Left ventricle myocardium superior (tissue), 1 donor: ENCODE measurements at regions not wholly inside any gene's neighbourhood (a gene's known extent, or its start where the extent isn't known, plus 50 kb on each side); places are given as distances from the start of the nearest gene placed in this dataset.
A peak's percentile ranks its signal among the peaks of the same experiment; 100 is the strongest.

ENCODE experiments used
- ATAC-seq: fragments of 200-7000 bp; cut with Tn5 transposase; one replicate; pipeline ENCODE4 v1.9.1; 2020; ENCODE audit warnings: mild to moderate bottlenecking, moderate library complexity
- DNase-seq: peaks from one replicate; pipeline ENCODE4 v3.0.0-alpha.2; 2020
- intact Hi-C: fragments of 100-400 bp; cut with micrococcal nuclease; formaldehyde crosslinking; loops from one replicate; pipeline ENCODE4 v1.11.0; 2022
- donor health status: DM: no; HTN: yes; CAD: no; lungs with severe emphysema.

DNA sequence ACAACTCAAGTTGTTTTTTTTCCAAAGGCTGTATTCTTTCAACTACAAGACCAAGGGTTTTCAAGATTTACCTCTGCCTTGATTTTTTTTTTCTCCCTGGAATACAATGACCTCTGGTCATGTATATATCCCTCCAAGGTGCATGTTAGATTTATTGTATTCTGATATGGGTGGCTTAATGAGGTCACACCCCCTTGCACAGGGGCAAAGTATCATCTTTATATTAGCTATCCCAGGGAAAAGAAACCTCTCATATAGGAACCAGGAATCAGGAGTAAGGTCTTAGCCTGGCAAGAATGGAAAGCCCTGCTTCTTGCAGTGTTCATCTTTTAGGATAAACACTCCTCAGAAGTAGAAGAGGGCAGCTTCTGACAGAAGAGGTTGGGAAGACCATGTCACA is 516.9 kb upstream of the TENM4 start:
- intact Hi-C loops, result no loop called here
- ATAC-seq (no peak), DNase-seq (no peak)

DNA sequence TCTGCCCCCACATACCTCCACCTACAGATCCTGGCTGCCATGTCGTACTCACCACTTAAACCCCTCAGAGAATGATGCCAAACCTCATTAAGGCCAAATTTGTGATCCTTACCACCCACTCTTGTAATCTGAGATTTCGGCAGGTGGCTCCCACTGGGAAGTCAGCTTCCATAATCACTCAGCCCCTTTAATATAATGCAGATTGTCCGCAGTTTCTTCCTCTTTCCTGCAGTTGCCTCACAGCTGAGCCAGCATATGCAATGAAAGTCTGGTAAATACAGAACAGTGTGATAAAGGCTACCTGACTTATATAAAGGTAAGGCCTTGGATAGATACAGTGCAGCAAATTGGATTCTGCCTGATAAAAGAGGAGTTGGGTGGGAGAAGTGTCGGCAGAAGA is 515.2 kb upstream of the TENM4 start:
- intact Hi-C loops, result no loop called here
- DNase-seq (no peak), ATAC-seq (no peak)

DNA sequence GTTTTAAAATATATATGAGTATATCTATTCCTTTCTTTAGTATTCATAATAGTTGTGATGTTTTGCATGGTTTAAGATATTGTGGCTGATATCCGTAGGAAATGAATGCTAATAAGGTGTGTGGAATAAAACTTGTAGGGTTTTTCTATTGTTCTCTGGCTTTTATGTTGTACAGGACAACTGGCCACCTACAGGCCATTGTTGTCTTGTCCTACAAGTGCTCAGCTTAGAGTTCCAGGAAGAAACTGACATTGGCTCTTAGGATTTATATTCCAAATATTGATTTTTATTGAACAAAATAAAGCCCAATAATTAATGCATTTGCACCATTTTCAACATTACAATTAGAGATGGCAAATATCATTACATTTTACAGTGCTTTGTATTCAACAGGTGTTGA is 512.8 kb upstream of the TENM4 start:
- ATAC-seq (no peak), DNase-seq (no peak)
- intact Hi-C loops, result no loop called here

DNA sequence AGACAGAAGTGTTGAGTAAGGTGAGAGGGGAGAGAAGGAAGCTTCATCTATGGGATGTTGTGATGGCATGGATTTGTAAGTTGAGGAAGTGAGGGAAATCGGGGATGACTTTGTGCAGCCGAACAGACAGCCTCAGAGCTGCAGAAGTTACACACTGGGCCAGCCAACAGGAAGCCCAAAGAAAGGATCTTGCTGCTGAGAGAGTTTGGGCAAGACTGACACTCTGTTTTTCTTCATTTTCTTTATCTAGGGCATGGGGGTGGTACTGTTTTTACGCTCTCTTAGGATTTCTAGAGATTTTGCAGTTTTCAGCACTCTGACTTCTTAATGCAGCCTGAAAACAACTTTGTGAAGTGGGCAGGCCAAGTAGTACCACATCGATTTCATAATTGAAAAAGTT is 509.9 kb upstream of the TENM4 start:
- intact Hi-C loops, result no loop called here

DNA sequence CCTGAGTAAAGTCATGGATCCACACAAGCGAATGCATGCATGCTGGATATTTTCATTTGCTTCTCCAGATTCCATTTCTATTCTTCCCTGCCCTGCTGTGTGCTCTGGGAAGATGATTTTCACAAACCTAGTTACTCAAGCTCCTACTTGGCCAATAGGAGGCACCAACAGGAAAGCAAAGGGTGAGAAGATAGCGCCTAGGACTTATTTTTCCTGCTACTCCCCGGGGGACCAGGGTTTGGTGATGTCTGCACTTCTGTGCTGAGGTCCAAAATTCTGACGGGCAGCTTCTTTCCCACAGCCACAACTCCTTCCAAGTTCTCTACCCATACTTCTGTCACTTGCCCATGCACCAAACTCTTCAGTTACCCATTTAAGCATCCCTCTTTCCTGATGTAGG is 509.3 kb upstream of the TENM4 start:
- ATAC-seq, result no peak
- intact Hi-C loops, result no loop called here
- no peak for DNase-seq

More for the DNA sequence above, 509.9 kb upstream of the TENM4 start:
- ATAC-seq (no peak), DNase-seq (no peak)

DNA sequence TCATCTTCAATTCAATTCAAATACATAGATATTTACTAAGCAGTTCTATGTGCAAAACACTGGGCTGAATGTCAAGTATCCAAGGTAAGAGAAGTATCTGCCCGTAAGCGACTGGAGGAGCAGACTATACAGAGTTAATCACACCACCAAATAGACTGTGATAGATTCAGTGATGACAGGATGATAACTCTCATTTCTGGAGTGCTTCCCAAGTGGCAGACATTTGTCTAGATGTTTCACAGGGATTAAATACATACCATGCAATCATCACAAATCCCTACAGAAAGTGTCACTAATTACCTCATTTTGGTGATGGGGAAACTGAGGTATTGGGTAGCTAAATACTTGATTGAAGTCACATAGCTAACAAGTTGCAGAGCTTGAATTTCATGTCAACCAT is 508.7 kb upstream of the TENM4 start:
- ATAC-seq (no peak), DNase-seq (no peak)
- intact Hi-C loops, result no loop called here

DNA sequence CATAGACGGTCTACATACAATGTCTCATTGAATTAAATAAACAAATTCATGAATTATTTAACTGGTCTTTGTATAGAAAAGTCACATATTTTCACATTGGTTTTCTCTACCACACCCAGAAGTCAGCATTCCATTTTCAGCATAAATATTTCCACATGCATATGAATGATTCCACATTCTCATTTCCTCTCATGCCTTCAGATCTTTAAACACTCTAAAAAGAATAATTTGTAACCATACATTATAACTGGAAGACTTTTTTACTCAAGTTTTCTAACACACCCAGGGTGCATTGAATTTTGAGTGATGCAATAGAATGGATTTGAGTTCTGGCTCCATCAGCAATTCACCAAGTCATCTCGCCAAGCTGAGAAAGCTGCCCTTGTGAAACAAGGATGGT is 501.8 kb upstream of the TENM4 start:
- DNase-seq (no peak), ATAC-seq (no peak)
- intact Hi-C loops, result no loop called here

DNA sequence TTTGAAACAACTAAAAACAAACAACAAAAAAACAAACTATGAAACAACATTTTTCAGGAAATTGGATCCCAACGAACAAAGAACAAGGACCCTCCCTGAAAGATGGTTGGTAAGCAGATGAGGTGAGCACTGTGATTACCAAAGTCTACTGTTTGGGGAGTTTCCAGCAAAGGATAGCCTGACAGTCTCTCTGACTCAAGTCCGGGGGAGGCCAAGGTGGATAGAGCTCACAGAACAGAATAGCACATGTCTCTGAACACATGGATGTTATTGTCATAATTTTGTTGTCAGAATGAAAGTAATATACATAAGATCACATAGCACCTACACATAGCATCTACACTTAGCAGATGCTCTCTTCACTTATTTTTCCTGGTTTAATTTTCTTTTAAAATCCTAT is 501.3 kb upstream of the TENM4 start:
- ATAC-seq (no peak), DNase-seq (no peak)
- intact Hi-C loops, result no loop called here

DNA sequence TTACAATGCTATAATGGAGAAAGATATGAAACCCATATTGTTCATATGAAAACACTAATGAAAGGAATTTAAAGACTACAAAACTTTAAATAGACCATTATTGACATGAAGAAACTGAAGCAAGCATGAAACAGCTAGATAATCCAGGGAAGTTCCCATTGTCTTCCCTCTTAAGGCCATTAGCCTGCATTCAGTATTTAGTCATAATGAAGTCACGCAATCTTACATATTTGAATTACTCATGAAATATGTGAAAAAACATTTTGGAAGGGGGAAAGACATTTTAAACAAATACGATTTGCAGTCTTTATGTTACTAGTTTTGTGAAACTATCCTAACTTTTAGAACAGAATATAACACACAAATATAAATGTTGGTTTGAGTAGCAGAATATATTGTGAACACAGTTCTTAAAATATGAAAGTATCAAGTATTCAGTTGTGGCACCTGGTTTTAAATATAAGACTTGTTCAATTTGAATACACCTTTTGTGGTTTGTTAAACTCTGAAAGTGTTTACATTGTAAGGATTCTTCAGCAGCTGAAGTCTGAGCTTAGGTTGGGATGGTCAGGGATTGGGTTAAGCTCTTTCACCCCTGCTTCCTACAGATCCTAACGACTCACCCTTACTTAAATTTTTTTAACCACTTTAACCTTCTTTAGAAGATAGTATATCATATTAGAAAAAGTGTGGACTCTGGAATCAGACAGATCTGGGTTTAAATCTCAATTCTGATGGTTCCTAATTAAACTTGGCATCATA is 500.3 kb upstream of the TENM4 start:
- ATAC-seq, result no peak
- intact Hi-C loops, result no loop called here

DNA sequence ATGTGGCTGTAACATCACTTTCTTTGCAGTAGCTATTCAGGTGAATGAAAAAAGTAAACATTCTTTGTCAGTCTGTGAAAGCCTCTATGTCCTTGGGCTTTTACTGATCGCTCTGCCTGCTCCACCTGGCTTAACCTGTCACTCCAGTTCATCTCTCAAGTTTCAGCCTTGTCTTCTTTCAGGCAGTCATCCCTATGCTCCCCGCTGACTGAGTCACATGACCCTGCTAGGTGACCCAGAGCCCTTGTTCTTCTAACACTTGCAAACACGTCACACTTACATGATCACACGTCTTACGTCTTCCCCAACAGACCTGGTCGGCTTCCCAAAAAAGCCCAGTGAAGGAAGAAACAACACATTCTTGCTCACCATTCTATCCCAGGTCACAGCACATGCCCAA is 499.3 kb upstream of the TENM4 start:
- intact Hi-C loops, result no loop called here
- no peak for DNase-seq
- ATAC-seq, result no peak

More for the DNA sequence above, 500.3 kb upstream of the TENM4 start:
- DNase-seq, result no peak

DNA sequence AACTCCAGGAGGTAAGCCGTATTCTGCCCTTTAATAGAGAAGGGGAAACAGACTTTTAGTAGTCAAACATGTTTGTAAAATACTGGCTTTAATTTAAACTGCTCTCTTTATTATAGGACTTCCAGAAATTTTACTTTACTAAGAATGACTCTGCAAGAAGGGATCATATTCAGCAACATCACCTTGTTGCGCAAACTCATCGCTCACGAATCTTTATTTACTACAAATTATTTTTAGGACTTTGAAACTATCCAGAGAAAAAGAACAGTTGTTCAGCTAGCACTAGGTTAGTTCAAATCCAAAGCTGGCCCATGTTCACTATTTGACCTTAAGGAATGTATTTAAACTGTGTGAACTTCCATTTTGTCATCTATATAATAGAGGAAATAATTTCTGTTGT is 498.3 kb upstream of the TENM4 start:
- intact Hi-C loops, result no loop called here
- no peak for ATAC-seq

DNA sequence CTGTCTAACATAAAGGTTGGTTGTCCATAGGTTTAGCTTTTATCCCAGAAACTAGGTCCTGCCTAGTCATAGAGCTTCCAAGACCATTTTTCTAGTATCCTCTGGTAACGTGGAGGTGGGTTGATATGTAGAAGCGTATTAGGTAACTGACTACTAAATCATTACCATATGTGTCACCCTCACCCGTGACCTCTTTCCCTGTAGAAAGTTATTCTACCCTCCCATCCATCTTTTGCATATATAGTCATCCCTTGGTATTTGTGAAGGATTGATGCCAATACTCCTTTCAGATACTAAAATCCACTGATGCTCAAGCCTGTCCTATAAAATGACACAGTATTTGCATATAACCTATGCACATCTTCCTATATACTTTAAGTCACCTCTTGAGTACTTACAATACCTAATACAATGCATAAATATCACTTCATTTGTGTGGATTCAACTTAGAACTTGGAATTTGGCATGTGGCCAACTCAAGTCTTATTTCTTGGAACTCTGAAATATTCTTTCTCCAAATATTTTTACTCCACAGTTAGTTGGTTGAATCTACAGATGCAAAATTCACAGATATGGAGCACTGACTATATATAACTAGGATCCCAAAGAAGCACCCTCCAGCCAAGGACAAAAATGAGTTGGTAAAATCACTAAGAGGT is 497.0 kb upstream of the TENM4 start:
- no peak for ATAC-seq
- intact Hi-C loops, result no loop called here
- no peak for DNase-seq

More for the DNA sequence above, 498.3 kb upstream of the TENM4 start:
- DNase-seq, result no peak

DNA sequence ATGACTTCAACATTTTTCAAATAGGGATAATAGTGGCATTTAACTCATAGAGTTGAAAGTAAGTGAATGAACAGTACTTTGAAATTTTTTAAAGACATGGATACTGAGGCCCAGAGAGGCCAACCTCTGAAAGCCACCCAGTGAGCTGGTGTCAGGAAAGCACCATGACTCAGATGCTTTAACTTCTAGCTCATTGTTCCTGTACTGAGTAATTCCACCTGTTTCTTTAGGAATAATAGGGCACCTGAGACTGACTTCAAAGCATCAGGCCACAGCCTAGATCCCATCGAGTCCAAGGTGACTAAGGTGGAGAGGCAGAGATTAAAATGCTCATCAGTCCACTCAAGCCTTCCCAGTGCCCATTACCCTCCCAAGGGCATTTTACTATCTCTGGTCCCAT is 491.8 kb upstream of the TENM4 start:
- intact Hi-C loops, result no loop called here
- no peak for ATAC-seq
- DNase-seq, result no peak

DNA sequence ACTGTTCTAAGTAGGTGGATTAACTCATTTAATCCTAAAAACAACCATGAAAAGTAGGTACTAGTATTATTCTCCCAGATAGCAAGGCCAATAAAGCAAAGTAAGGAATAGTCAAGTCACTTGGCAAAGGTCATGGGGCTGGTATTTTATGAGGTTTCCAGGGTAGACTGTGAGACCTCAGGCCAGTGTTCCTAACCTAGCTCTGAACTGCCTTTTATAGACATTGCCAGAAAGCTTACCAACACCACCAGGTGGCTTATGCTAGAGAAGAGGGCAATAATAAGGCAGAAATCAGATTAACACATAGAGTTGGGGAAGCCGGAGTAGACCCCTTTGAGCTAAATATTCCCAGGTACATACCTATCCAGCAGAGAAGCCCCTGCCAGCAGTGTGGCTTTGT is 490.9 kb upstream of the TENM4 start:
- no peak for DNase-seq
- ATAC-seq, result no peak
- intact Hi-C loops, result no loop called here

DNA sequence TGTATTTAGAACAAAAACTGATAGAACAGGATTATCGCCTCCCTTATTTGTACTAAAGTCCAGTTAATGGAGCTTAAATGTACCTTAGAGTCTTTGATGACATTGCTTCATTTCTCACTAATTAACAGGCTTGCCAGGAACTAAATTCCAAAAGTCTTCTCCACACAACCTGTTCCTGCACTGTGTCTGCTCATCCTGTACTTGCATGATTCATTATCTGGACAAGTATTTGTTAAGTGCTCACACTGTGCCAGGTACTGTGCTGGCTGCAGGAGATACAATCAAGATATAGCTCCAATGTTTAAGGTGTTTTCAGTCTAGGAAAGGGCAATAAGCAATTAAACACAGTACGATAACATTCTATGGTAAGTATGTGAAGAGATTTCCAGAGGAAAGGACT is 485.9 kb upstream of the TENM4 start:
- ATAC-seq (no peak), DNase-seq (no peak)
- intact Hi-C loops, result no loop called here

DNA sequence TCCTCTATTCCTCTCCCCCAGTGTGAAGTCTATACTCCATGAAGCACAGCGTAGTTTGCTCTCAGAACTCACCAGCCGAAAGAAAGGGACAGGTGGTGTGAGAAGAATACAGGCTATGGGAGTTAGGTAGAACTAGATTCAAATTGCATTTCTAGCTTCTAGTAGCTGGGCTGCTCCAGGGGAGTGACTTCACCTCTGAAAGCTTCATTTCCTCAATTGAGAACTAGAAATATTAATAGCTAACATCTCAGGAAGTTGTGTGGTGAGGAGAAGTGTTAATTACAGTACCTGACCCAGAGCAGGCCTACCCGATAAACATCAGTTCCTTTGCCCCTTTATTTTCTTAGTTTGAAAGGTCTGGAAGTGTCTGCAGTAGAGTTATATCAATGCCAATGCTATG is 484.7 kb upstream of the TENM4 start:
- intact Hi-C loops, result no loop called here
- no peak for DNase-seq
- no peak for ATAC-seq

DNA sequence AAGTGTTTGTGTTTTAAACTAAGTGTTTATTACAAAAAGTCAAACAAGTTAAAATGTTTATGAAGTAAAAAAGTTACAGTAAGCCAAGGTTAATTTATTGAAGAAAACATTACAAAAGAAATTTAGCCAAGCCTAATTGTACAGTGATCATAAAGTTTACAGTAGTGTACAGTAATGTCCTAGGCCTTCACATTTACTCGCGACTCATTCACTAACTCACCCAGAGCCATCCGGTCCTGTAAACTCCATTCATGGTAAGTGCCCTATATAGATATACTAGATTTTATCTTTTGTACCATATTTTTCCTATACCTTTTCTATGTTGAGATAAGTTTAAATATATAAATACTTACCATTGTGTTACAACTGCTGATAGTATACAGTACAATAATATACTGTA is 481.8 kb upstream of the TENM4 start:
- intact Hi-C loops, result no loop called here
- DNase-seq (no peak), ATAC-seq (no peak)

DNA sequence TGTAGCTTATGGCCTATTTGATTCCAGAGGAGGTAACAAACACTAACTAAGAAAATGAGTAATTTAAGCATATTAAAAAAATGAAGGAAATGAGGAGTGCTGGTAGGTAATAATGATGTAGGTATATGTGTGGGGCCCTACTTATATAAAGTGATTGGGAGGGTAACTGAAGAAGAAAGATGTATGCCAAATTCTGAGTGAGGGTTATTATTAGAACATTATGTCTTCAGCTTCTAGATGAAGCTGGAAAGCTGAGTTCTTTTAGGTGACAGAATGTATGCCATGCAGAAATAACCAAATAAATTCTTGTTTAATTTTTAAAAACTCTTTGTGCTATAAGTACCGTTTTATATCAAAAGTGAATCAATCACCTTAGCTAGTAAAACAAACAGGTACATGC is 479.6 kb upstream of the TENM4 start:
- no peak for DNase-seq
- peak; percentile 40 for ATAC-seq
- intact Hi-C loops, result no loop called here

DNA sequence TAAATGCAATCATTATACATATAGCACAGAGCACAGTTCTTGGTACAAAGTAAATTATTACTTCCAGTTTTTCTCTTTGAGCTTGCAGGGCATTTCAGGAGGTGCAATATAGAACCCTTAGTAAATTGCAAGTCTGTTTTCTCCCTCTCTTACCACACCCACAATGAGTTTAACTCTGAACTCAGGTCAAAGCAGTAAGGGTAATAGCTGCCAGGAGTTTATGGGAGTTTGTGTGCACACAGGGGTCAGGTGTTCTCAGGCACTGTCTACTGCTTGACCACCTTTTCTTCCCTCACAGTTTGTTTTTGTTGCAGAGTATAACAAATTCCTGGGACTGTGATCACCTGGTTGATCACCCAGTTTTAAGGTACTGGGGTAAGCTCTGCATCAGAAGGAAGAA is 478.5 kb upstream of the TENM4 start:
- DNase-seq (no peak), ATAC-seq (no peak)
- intact Hi-C loops, result no loop called here

DNA sequence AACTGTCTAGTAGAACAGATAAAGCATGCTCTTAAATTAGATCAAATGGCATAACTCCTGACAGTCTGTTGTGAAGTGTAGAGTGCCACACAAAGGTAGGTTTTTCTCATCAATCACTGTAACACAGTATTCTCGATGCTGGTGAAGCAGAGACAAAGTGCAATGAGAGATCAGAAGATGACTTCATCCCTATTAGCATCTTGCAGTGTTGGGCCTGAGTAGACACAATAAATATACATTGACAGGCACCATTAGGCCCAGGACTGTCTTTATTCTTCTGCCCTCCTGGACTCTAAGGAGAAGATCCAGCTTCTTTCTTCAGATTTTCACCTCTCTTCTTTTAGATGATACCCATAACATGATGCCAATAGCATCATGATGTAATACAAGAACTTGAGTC is 478.0 kb upstream of the TENM4 start:
- ATAC-seq, result no peak
- intact Hi-C loops, result no loop called here
- DNase-seq, result no peak

DNA sequence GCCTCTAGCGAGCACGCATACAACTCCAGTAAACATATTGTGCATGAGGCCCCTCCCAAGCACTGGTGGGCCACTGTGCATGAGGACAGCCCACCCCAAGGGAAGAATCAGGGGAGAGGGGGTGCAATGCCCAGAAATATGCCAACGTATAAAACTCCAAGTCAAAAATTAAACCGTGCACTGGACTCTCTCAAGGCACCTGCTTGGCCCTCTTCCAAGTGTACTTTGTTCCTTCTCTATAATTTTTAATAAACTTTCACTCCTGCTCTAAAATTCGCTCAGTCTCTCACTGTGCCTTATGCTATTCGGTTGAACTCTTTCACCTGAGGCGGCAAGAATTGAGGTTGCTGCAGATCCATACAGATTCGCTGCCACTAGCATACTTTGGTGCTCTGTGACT is 465.3 kb upstream of the TENM4 start:
- intact Hi-C loops, result no loop called here
- no peak for ATAC-seq
- no peak for DNase-seq
